ENCODE measurements at regions not wholly inside any gene's neighbourhood (a gene's known extent, or its start where the extent isn't known, plus 50 kb on each side); places are given as distances from the start of the nearest gene placed in this dataset.

GRCh38 chr1:177479600-177479999, 308.8 kb downstream of the BRINP2 start:
- DNase-seq (ENCODE audit: extremely low spot score in 2 of 2) = no peak
- Histone ChIP-seq H3K36me3 (no peaks in the 10 kb centered on the region), H3K9me3 (no peaks in the 10 kb centered on the region), H3K27ac (no peak overlapping the region), H3K4me3 (no peak overlapping the region), H3K4me1 (no peaks in the 10 kb centered on the region), H3K27me3 (no peaks in the 10 kb centered on the region)
- intact Hi-C loops (cut with DNase I) = no loop called here
- TF ChIP-seq CTCF (IDR thresholded peaks at IDR 0.05) = no peak
- TF ChIP-seq POLR2AphosphoS5 (IDR thresholded peaks at IDR 0.05; ENCODE audit: insufficient read depth in 1 of 2, low read depth in 1 of 2) = no peak
- TF ChIP-seq POLR2A (IDR thresholded peaks at IDR 0.05) = no peak

- H3K9me3 ChIP-seq = no peaks in the 10 kb centered on the region
- H3K36me3 ChIP-seq = no peaks in the 10 kb centered on the region
- DNase-seq (ENCODE audit: extremely low spot score in 2 of 2) = no peak
- intact Hi-C loops (cut with DNase I) = no loop called here
- H3K4me1 ChIP-seq = no peaks in the 10 kb centered on the region
- no peak overlapping the region for H3K4me3 ChIP-seq
- no peaks in the 10 kb centered on the region for H3K27me3 ChIP-seq
- no peak overlapping the region for H3K27ac ChIP-seq
- TF ChIP-seq POLR2A (IDR thresholded peaks at IDR 0.05) (no peak), POLR2AphosphoS5 (IDR thresholded peaks at IDR 0.05; ENCODE audit: insufficient read depth in 1 of 2, low read depth in 1 of 2) (no peak), CTCF (IDR thresholded peaks at IDR 0.05) (no peak)
Observed at GRCh38 chr1:177476676-177477075, 305.9 kb downstream of the BRINP2 start.

DNA sequence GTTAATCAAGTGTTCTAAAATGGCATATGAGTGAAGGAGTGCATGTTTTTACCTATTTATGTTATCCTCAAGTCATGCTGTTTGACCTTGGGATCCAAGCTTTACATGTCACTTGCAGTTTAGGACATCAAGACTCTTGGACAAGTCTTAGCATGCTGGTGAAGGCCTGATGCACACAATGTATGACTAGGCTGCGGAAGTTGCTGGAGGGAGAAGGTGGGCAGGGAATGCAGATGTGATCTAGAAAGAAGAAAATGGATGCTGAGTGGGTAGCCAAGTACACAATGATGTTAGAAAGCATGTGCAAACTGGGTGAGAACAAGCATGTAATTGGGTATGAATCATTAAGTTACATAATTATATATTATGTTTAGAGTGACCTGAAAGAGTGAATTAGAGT, 301.8 kb downstream of the BRINP2 start:
- Histone ChIP-seq H3K36me3 (no peaks in the 10 kb centered on the region), H3K27me3 (no peaks in the 10 kb centered on the region), H3K9me3 (no peaks in the 10 kb centered on the region), H3K4me3 (no peak overlapping the region), H3K4me1 (no peaks in the 10 kb centered on the region), H3K27ac (no peak overlapping the region)
- TF ChIP-seq POLR2AphosphoS5 (IDR thresholded peaks at IDR 0.05; ENCODE audit: insufficient read depth in 1 of 2, low read depth in 1 of 2) (no peak), POLR2A (IDR thresholded peaks at IDR 0.05) (no peak), CTCF (IDR thresholded peaks at IDR 0.05) (no peak)
- intact Hi-C loops (cut with DNase I) = no loop called here
- no peak for DNase-seq (ENCODE audit: extremely low spot score in 2 of 2)

GRCh38 chr1:177471244-177471643, 300.5 kb downstream of the BRINP2 start:
- intact Hi-C loops (cut with DNase I) = no loop called here
- H3K4me3 ChIP-seq = no peak overlapping the region

GRCh38 chr1:177469519-177469918, 298.8 kb downstream of the BRINP2 start:
- Histone ChIP-seq H3K9me3 (no peaks in the 10 kb centered on the region), H3K4me3 (no peak overlapping the region), H3K4me1 (no peaks in the 10 kb centered on the region), H3K27ac (no peak overlapping the region), H3K36me3 (no peaks in the 10 kb centered on the region), H3K27me3 (no peaks in the 10 kb centered on the region)
- TF ChIP-seq CTCF (IDR thresholded peaks at IDR 0.05) (no peak), POLR2A (IDR thresholded peaks at IDR 0.05) (no peak)
- intact Hi-C loops (cut with DNase I) = no loop called here
- DNase-seq (ENCODE audit: extremely low spot score in 2 of 2) = no peak

More at GRCh38 chr1:177471244-177471643, 300.5 kb downstream of the BRINP2 start:
- H3K4me1 ChIP-seq = no peaks in the 10 kb centered on the region
- DNase-seq (ENCODE audit: extremely low spot score in 2 of 2) = no peak
- H3K27me3 ChIP-seq = no peaks in the 10 kb centered on the region
- no peaks in the 10 kb centered on the region for H3K9me3 ChIP-seq
- TF ChIP-seq POLR2AphosphoS5 (IDR thresholded peaks at IDR 0.05; ENCODE audit: insufficient read depth in 1 of 2, low read depth in 1 of 2) = no peak
- TF ChIP-seq CTCF (IDR thresholded peaks at IDR 0.05) = no peak
- TF ChIP-seq POLR2A (IDR thresholded peaks at IDR 0.05) = no peak
- H3K27ac ChIP-seq = no peak overlapping the region
- no peaks in the 10 kb centered on the region for H3K36me3 ChIP-seq
